A204.1 (cell line): ENCODE measurements at regions not wholly inside any gene's neighbourhood (a gene's known extent, or its start where the extent isn't known, plus 50 kb on each side); places are given as distances from the start of the nearest gene placed in this dataset.
"Not testable (repeated sequence)": the region's sequence is repeated elsewhere in the genome, so short reads cannot be mapped to it uniquely, and the experiment has no call there.

Source experiments
- FAIRE-seq: peaks from 2 replicates; lab custom pipeline; 2012; peaks lifted over from hg19 to GRCh38; lab: Jason Lieb, UNC

GRCh38 chr7:43044511-43044910 is 67.9 kb upstream of the HECW1 start:
- no peak for FAIRE-seq

GRCh38 chr7:43054052-43054722 is 58.3 kb upstream of the HECW1 start:
- FAIRE-seq = no peak

GRCh38 chr7:43057141-43057540 is 55.3 kb upstream of the HECW1 start:
- FAIRE-seq = no peak

- FAIRE-seq = no peak
Measured at GRCh38 chr7:43058271-43059066, 54.0 kb upstream of the HECW1 start.

GRCh38 chr7:43059067-43059600 is 53.3 kb upstream of the HECW1 start:
- not testable (repeated sequence) for FAIRE-seq
